GM19468 (cell line): ENCODE measurements at regions not wholly inside any gene's neighbourhood (a gene's known extent, or its start where the extent isn't known, plus 50 kb on each side); places are given as distances from the start of the nearest gene placed in this dataset.

Experiments
- ATAC-seq: cut with Tn5 transposase; IDR thresholded peaks from one replicate; pipeline ENCODE4 v1.9.1; 2021; ENCODE audit warnings: mild to moderate bottlenecking, moderate library complexity, moderate number of reproducible peaks; ENCODE audit not compliant: unreplicated experiment; ENCODE audit errors: extremely low read depth

DNA sequence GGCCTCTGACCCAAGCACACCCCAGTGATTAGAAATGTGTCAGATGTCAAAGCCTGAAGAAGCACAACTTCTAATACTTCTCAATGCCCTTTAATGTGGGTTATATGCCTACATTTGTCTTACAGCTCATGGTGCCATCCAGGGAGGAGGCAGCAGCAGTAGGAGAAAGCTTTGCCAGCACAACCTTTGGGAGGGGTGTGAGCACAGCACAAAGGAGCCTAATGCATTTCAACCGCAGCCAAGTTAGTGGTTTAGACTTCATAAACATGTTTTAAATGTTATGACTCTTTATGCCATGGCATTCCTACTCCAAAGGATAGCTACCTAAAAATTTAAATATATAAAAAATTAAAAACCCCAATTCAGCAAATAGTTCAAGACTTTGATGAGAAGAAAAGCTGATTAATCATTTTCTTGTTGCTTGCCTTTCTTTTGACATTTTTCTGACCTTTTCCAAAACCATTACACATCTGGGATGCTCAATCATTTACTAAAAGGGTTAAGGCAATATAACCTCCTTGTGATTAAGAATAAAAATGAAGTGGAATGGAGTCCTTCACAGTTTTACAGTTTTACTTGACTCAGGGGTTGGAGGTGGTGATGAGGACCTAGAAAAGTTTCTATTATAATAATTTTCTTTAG lies 142.7 kb downstream of the DLEU7 start:
- ATAC-seq, result no peak

GRCh38 chr13:50701469-50701868 lies 142.0 kb downstream of the DLEU7 start:
- no peak for ATAC-seq

GRCh38 chr13:50706505-50706904 lies 137.0 kb downstream of the DLEU7 start:
- no peak for ATAC-seq

- ATAC-seq, result no peak
Observed at GRCh38 chr13:50707628-50708027, 135.9 kb downstream of the DLEU7 start.

DNA sequence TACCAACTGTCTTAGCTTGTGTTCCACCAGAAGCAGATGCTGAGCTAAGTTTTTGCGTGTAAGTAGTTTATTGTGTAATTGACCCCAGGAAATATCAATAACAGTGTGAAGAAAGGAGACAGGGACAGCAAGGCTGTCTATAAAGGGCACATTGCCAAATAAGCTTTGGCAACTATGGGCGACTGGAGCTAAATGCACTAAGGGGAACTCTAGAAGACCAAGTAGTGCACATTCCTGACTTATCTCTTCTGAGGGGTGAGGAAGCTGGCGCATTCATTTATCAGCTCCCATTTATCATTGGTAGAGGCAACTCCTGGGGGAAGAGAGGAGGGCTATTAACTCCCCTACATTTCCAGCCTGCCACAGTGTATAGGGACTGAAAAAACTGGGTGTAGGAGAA lies 135.0 kb downstream of the DLEU7 start:
- ATAC-seq, result no peak

DNA sequence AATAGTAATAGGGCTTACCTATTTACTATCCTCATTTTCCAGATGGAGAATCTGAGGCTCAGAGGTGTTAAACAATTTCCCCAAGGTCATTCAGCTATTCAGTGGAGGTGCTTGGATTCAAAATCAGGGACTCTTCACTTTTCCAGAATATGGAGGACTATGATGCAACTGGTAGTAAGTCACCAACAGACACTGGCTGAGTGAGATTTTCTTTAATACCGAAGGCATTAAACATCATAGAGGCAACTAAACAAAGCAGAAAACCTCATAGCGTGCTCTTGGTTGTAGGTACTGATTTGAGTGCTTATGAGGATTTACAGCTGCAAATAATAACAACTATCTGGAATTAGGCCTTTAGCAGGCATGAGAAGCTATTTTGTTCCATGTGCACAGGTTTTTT lies 134.4 kb downstream of the DLEU7 start:
- ATAC-seq, result no peak

DNA sequence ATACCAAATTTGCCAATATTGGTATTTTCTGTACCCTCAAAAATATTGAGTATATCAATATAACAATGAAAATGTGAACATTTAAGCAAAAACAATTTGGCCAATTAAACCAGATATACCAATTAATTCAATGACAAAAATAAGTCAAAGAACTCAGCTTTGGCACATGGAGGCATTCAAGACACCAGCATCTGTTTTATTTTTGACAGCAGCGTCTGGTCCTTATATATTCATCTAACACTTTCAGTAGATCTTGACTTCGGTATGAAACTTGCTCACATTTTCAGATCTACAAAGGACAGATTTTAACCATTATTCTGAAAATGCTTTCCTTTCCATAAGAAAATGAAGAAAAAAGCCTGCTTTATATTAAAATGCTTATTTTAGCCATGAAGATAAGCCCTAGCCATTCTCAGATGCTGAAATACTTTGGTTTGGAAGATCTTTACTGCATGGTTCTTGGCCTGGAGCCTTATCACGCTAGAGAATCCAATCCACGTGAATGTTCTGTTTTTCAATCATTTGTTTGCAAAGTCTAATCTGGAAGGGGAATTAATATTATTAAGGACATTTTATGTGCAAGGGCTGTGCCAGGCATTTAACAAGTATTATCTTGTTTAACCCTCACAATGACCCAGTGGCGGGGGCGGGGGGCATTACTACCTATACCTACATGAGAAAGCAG lies 132.2 kb downstream of the DLEU7 start:
- ATAC-seq, result no peak

DNA sequence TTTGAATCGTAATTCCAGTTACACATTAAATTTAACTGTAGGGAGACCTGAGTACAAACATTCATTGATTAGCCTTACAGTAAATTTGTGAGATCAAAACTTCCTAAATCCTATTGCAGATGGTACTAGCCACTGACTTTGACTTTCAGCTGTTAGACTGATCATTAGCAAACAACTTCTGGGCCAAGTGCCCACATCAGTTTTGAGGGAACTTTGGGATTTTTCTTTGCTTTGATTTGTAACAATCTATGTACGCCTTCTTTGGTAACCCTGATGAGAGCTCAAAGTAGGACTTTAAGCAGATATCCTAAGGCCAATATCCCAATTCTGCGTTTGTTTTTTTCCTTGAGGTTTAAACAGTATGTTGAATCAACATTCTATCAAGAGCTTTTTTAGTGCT lies 131.5 kb downstream of the DLEU7 start:
- ATAC-seq, result no peak

DNA sequence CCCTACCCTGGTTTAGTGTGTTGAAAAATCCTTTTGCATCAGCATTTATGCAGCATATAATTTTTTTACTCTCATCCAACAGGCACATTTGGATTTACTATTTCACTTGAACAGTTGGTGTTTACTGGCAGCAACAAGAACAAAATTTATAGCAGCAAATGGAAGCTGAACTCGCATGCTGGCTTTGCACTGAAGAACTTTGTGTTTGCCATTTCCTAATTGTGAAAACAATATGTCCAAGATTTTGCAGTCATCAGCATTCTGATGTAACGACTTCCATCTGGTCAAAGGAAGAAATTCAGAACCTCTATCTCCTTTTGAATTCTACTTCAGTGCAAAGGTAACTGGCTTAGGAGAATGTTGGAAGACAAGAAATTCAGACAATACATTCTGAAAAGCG lies 131.0 kb downstream of the DLEU7 start:
- ATAC-seq, result no peak

DNA sequence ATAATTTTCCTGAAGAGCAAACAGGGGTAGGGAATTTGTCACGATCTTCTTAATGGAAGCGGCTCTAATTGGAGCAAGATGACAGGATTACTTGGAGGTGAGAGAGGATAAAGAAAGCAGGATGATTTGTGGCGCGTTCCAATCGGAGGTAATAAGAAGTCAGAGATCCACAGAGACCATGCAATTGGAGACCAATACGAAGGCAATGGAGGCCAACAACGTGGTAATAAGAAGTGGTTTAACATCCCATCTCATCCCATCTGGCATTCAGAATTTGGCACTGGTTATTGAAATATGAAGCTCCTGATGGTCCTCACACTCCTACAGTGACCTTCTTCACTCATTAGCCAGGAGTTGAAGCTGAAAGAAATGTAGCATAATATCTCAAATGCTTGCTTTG lies 130.6 kb downstream of the DLEU7 start:
- ATAC-seq, result no peak

DNA sequence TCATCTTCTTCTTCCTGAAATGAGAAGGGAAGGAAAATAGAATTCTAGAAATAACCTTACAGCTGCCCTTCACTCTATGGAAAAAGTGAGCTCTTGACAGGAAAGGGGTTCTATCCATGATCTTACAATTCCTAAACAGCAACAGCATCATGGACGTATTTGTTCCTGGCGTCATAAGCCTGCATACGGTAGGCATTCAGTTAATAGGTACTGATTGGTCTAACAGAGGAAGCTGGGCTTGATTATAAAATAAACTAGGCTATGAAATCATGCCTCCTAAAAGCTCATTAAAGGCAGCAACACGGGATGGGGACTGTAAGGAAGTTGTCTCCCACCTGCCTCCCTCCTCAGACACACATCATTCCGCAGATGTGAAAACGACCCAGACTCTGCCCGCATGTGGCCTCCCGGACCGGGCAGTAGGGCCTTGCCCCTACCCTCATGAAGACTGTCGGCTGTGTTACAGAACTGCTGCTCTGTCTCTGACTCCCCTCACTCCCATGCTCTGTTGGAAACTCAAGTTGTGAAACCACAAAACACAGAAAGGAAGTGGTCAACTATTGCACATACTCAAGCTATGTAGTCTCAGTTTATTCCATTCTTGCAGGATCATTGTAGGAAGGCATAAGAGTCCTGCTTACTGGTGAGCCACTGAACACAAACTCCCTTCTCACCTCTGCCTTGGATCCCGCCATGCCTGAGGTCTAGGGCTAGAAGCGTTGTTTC lies 129.8 kb downstream of the DLEU7 start:
- ATAC-seq, result peak; percentile 39

- no peak for ATAC-seq
Observed at GRCh38 chr13:50714891-50715290, 128.6 kb downstream of the DLEU7 start.

- no peak for ATAC-seq
Observed at GRCh38 chr13:50715402-50716146, 127.9 kb downstream of the DLEU7 start.

- ATAC-seq, result no peak
Observed at GRCh38 chr13:50720861-50721671, 122.4 kb downstream of the DLEU7 start.

DNA sequence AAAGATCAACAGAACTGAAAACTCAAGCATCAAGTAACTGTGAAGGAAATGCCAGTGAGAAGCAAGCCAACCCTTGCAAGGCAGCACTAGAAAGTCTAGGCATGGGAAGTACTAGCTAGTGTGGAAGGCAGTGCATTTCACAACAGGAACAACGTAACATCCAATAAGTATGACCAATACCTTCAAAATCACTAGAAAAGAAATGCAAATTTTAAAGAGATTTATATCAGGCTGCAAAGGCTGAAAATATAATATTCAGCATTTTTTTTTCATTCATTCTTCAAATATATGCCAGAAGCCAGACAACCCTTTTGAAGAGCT lies 121.9 kb downstream of the DLEU7 start:
- no peak for ATAC-seq

- ATAC-seq, result no peak
Observed at GRCh38 chr13:50722440-50723125, 120.9 kb downstream of the DLEU7 start.

- ATAC-seq, result no peak
Observed at GRCh38 chr13:50724438-50724837, 119.1 kb downstream of the DLEU7 start.

DNA sequence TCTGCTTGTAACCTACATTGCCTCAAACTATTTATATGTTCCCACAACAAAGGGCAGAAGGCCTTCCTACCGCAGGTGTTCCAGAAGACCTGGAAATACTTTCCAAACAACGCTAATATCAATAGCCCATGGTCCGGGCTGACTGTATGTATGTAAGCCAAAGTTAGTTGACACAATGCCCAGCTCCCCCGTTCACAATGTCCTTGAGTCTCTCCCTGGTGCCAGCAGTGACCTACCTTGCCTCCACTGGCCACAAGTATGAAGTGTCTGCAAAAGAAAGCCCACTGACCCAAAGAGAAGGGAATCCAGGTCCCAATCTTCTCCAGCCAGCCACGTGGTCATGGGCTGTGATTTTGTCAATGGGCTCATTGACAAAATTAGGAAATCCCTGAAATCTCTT lies 118.6 kb downstream of the DLEU7 start:
- no peak for ATAC-seq

DNA sequence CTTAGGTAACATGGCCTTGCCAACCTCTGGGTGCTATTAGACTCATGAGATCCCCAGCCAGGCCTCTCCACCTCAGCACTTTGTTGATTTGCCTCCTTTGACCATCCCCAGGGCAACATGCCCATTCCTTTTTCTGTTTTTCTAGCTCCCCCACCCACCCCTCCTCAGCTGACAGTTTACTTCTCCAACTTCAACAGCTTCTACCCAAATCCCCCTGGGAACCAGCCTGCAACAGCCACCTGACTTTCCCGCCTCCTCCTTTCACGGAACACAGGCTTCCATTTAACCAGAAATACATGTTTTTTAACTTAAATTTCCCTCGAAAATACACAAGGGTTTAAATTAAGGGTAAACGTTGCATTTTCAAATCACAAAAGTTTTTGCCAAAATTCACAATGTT lies 117.3 kb downstream of the DLEU7 start:
- ATAC-seq, result no peak

DNA sequence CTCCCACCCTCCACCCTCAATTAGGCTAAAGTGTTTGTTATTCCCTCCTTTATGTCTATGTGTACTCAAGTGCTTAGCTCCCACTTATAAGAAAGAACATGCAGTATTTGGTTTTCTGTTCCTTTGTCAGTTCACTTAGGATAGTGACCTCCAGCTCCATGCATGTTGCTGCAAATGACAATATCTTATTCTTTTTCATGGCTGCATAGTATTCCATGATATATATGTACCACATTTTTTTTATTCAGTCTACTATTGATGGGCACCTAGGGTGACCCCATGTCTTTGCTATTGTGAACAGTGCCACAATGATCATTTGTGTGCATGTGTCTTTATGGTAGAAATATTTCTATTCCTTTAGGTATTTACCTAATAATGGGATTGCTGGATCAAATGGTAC lies 114.3 kb downstream of the DLEU7 start:
- no peak for ATAC-seq
